AG20443 (cell line): ENCODE measurements at regions not wholly inside any gene's neighbourhood (a gene's known extent, or its start where the extent isn't known, plus 50 kb on each side); places are given as distances from the start of the nearest gene placed in this dataset.

Experiments used
- DNase-seq: peaks from one replicate; pipeline ENCODE4 v3.0.0; 2012; ENCODE audit warnings: low spot score, mixed read lengths

DNA sequence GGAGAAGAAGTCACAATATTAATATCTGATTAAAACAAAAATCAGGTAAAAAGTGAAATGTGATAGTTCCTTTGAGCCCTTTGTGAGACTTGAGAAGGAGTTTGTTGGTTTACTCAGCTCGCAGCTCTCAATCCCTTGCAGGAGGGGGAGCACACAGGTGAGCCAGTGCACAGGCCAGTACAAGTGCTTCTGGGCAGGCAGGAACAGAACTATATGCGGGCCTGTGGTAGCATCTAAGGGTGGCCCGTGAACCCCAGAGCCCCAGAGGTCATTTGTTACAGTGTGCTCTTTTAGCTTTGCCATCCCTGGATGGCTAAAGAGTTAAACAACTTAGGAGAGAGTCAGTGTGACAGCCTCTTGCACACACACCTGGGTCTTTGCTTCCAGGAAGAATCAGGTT, 215.3 kb upstream of the EDIL3 start:
- no peak for DNase-seq

DNA sequence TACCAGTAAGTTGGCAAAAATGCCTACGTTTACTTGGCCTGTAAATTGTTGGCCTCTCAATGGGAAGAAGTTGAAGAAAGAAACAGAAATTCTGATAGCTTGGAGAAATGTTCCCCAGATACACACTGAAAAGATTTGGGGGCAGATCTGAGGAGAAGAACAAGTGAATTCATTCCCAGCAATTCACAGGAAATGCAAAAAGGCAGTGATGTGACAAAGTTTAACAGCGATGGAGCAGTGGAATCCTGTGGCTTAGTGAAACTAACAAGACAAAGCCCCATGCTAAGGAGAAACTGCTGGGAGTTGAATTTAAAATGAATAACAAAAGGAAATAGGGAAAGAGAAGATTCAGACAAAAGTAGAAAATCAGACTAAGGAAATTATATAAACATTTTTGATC, 213.2 kb upstream of the EDIL3 start:
- DNase-seq: no peak

DNA sequence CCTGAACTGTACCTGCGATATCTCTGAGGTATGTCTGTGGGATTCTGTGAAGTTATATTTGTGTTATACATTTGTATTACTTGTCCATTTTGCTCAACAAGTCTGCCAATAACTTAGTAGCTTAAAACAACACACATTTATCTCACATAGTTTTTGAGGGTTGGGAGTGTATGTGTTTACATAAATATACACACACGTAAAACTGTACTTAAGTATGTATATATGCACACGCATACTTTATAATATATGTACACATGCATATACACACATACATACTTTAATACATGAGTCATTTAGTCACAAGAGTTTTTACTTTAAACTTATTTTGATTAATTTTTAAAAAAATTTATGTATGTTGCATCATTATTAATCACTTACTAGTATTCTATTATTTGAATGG, 205.9 kb upstream of the EDIL3 start:
- no peak for DNase-seq

DNA sequence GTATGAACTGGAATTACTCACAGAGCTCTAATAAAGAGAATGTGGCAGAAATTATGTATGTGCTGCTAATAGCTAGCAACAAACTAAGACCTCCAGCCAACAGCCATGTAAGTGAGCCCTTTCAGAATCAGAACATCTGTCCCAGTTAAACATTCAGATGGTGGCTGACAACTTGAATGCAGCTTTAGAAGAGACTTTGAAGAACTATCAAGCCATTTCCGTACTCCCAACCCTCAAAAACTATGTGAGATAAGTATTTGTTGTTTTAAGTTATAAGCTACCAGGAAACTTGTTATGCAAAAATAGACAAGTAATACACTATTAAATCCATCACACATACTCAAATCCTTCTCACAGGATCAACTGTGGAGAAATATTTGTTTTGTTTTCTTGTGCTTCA, 205.2 kb upstream of the EDIL3 start:
- DNase-seq: no peak

DNA sequence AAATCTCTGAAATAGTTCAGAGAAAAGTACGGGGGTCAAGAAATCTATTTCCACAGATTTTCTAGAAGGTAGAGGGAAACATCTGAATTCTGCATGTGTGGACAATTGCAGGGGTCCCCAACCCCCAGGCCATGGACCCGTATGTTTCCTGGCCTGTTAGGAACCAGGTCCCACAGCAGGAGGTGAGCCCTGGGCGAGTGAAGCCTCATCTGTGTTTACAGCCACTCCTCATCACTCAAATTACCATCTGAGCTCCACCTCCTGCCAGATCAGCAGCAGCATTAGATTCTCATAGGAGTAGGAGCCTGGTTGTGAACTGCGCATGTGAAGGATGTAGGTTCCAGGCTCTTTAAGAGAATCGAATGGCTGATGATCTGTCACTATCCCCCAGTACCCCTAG, 200.5 kb upstream of the EDIL3 start:
- no peak for DNase-seq

DNA sequence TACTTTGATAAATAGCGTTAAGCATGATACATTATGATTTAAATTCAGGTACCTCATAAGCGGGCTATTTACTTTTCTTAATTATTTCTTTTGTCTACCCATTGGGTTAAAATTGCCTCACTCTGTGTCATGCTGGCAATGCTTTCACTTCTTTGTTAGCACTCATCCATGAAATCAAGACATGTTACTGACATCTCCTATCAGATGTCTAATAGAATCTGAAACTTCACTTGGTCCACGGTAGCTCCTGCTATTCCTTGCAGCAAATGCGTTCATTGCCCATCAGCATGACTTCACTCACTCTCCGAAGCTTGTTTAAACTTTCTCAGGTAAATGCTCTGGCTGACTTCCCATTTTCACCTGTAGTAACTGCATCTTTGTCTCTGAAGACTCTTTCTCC, 193.5 kb upstream of the EDIL3 start:
- no peak for DNase-seq

DNA sequence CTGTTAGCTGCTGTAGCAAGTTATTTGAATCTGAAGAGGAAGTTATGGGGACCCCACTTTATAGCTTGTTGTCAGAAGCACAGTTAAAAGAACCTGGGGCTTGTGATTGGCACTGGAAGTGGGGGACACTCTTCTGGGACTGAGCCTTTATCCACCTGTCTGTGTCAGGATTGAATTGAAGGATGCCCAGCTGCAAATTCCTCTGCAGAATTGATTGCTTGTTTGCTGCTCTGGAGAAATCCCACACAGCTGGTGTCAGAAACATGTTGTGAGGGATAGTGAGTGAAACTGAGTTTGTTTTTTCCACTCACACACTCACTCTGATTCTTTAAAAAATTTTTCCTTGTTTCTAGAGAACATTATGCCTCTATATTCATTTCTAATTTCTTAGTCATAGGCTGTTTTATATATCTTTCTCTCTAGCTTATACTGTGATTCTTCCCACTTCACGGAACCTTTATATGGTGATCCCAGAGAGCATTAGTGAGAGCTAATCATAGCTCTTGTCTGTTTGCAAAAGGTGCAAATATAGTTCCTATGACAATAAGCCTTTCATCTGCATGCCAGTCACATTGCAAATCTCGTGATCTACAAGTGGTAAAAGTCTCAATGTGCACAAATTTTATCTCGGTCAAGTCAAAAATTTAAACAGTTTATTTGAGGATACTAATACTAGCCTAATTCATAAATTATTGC, 188.5 kb upstream of the EDIL3 start:
- DNase-seq: no peak

DNA sequence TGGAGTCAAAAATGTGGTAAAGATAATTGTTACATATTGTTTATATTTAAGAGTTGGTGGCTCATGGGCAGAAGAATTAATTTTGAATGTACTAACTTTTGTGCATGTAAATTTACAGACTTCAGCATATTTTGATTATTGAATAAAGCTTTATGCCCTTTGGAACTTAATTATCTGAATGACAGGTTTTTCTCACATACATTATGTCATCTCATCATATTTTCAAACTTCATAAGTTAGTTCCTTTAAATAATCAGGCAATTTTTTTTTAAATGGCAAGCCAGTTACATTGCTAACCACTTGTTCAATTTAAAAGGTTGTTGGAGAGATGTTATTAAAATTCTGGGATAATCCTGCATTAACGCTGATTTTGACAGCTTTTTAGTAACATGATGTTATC, 184.6 kb upstream of the EDIL3 start:
- no peak for DNase-seq

DNA sequence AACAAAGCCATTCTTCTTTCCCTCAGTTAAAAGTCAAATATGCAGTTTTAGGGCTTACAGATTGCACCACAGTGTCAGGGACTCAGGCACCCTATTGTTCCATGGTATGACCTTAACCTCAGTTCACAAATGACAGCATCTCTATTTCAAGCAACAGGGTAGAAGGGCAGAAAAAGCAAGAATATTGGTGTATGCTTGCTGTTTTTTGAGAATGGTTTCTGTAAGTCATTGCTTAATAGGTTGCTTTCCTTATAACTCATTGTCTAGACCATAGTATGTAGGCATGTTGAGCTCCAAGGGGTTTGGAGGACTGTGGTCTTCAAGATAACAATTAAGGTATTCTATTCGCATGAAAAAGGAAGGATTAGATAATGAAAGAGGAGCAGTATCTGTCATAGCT, 183.5 kb upstream of the EDIL3 start:
- DNase-seq: no peak

DNA sequence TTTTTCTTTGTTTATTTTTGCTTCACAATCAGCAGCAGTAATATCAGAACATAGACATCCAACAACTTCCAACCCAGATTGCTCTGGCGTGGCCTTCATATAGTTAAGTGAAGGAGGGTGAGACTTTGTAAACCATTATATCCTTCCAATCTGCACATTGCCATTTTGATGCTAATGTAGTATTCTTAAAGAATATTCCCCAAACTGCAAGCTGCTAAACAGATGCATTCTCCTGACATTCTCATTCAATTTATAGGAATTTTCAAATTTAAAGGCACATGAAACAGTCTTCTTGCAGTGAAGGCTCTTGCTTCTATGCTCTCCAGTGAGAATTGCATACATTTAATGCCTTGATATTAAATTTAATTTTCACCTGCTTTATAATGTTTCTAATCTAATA, 181.2 kb upstream of the EDIL3 start:
- DNase-seq: no peak

DNA sequence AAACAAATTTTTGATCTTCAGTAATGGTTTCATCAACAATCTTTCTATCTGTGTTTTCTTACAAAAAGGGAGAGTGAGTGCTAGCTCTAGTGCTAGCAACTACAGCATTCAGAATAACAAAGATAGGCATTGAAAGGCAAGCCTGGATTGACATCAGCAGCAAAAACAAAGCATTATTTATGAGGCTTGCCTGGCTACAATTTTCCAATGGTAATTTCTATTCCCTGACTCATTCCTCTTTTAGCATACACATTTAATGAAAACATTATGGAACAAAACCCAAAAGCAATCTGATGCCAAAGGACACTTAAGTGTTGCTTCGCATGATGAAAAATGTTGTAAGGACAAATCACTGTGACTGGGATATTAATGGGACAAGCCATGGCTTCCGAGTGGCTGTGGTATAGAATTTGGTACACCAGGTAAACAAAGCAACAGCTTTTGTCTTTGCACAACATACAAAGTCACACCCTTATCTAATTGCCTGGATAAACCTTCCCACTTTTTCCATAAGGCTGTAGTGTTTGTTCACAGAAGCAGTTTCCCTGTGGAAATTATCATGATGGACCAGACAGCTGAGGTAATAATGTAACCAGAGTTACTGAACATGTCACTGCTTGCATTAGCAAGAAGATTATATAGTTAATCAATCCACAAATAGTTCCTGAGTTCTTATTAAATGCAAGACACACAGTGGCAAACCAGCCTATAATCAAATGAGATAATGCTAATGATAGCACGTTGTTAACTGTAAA, 179.8 kb upstream of the EDIL3 start:
- DNase-seq: no peak

DNA sequence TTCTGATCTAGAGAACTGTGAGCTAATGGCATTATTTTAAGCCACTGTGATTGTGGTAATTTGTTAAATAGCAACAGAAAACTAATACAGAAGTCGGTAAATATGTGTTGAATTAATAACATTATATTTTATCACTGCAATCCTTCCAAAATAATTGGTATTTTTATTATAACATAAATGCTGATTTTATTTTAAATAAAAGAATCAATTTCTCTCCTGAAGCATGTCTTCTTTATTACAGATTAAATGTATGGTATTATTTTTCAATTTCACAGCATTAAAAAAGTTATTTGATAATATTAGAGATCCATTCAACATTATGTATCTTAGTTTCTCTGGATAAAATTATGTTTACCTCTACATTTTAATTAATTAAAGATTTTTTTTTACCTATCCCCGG, 165.5 kb upstream of the EDIL3 start:
- DNase-seq: no peak

DNA sequence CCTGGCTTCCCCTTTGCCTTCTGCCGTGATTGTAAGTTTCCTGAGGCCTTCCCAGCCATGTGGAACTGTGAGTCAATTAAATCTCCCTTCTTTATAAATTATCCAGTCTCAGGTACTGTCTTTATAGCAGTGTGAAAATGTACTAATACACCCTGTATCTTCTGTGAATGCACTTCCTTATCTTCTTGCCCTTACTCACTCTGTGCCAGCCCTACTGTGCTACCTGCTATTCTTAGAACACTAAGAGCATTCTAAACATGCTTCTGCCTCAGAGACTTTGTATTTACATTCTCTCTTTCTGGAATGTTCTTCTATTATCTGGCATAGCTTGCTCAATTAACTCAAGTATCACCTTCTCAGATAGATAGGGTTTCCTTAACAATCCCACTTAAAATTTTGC, 164.4 kb upstream of the EDIL3 start:
- DNase-seq: no peak

DNA sequence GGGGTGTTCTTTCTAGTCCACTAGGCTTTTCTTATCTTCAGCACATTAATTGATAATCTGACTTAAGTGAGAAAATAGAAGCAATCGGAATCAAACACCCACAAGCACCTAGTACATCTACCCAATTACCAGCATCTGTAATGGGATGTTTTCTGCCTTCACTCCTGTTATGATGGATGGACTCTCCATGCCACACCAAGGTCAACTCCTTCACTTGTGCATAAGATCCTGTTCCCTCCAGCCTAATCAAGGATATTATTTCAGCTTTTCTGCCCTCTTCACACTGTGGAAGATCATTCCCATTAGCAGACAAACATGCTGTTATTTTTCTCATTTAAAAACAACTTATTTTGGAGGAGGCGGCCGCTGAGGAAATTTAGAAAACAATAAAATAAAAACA, 162.0 kb upstream of the EDIL3 start:
- no peak for DNase-seq

DNA sequence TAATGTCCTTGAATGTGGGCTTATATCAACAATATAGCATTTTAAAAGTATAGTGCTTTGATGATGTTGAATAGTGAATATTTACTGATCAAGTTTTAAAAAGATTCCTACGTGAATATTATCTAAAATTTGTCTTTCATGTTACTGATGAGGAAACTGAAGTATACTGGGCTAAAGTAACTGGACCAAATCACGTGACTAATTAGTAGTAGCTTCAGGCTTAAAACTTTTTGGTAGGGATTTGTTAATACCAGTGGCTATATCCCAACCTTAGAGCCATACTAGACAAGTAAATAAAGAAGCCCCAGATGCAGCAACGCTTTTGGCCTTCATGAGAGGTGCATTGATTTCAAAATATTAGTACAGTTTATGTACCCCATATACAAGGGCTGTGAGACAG, 152.1 kb upstream of the EDIL3 start:
- DNase-seq: no peak

DNA sequence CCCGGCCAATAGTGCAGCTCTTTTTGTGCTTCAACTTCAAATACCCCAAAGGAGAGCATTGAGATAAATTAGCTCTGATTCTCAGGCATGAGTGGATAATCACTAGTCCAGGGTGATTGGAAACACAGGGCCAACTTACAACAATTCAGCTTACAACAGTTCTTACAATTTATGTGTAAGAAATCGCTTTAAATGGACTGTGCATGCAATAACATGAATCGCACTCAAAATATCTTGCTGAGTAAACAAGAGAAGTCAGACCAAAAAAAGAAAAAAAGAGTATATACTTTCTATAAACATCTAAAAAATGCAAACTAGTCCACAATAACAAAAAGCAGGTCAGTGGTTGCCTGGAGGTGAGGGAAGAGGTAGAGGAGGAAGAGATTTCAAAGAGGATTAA, 150.6 kb upstream of the EDIL3 start:
- DNase-seq: no peak

DNA sequence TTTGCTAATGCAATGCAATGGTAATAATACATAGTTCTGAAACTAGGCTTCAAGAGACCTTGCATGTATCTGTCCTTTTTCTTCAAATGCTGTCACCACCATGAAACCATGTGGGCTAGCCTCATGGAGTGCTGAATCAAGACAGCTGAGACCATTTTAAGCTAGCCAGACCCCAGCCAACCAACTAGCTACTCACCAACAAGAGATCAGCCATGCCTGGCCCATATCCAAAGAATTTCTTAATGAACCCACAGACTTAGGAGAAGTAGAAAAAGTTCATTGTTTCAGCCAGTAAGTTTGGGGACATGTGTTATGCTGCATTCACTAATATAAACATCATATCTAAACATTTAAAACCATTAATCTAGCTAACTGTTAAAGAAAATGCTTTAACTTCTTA, 139.8 kb upstream of the EDIL3 start:
- DNase-seq: no peak

DNA sequence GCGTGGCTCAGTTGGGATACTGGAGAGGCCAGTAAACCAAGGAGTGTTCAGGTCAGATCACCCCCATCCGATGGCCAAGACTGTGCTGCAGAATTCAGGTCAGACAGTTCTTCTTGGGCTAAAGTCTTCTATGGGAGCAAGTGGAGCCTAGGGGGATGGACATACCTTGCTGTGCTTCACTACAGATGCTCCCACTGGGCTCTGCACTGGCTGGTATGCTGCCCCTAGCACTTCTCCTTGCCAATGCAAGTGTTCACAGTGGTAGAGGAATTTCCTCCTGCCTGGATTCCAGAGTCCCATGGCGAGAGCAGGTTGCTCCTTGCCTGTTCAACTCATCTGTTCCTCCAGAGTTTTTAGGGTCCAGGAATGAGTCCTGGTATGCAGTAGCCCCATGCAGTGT, 134.2 kb upstream of the EDIL3 start:
- no peak for DNase-seq

DNA sequence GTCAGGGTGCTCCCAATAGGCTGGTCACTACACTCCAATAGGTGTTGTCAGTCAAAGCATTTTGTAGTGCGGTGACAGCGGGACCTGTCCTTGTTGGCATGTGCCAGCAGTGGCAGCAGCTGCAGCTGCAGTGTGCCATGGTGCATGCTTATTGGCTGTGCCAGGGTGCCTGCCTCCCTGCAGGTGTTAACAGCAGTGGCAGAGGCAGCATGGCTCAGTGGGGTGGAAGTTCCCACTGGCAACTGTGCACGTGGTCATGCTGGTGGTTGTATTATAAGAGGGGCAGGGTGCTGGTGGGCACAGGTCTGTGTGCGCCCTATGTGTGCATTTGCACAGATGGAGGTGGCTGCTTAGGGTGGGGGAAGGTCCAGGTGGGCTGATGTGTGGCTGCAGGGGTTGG, 133.7 kb upstream of the EDIL3 start:
- DNase-seq: no peak

DNA sequence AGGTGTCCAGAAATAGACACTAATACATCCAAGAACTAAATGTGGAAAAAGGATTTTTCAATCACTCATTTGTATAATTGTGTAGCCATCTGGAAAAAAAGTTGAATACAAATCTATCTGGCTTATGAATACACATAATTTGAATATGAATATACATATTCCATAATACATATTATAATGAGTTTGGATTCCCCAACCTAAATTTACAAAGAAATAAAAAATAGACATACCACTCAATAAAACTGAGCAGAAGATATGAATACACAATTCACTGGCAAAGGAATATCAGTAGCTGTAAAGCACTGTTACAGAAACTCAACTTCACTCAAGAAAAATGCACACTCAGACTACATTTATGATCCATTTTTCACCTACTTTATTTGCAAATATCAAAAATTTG, 121.9 kb upstream of the EDIL3 start:
- DNase-seq: no peak

DNA sequence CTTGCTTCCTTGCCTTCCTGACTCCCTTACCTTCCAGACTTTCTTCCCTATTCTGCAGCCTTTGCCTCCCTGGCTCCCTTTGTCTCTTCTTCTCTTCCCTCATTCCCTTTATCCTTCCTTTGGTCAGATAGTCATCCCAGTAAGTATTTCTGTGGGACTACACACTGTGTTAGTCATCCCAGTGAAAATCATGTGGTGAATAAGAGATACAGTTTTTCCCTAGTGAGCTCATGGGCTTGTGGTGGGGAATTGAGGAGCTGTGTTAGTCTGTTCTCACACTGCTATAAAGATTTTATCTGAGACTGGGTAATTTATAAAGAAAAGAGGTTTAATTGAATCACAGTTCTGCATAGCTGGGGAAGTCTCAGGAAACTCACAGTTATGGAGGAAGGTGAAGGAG, 109.8 kb upstream of the EDIL3 start:
- DNase-seq: peak; percentile 10

DNA sequence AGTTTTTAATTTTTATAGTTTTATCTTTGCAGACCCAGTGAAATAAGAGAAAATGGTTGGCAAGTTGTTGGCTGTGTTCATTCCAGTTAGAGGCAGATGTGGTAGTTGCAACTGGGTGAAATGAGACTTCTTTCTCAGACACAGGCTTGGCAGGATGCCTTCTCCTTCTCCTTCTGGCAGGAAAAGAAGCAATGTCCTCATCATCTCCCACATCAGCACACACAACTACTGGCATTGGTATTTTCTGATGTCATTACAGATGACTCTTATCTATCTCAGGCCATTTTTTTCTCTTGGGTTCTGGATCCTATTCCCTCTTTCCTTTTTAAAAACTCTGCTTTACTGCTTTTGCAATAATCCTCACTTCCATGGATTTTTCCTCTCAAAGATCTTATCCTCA, 103.3 kb upstream of the EDIL3 start:
- peak; percentile 7 for DNase-seq

DNA sequence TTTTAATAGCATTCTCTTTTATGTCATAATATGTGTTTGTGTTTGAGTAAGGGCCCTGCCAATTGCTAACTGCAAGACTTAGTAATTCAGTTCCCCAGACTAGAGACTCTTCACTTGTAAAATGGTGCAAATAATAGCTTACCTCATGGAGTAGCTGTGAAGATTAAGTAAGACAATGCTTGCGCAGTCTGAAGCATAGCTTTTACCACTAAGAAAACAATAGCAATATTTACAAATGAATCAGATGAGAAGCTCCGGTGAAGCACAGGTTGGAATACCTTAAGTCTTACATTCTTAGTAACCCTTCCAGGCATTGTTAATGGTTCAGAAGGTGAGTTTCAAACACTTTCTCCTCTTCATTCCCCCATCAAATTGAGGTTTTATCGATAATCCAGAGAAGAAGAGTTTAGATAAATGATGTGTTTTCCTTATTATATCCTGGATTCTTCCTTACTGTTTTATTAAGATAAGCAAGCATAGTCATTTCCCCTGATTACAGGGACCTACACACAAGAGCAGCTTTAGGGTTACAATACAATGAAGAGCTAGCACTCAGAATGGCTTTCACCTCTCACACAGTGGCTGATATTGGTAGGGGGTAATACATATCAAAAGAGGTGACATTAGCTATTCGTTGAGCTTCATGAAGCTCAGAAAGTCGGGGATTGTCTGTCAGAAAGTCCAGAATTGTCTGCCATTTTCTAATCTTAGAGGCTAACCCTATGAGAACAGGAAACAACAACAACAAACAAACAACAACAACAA, 96.4 kb upstream of the EDIL3 start:
- DNase-seq: no peak
